ENCODE measurements at regions not wholly inside any gene's neighbourhood (a gene's known extent, or its start where the extent isn't known, plus 50 kb on each side); places are given as distances from the start of the nearest gene placed in this dataset.

GRCh38 chr2:126788113-126788512 lies 110.6 kb upstream of the TEX51 start:
- no peak for TF ChIP-seq CTCF (conservative IDR thresholded peaks at IDR 0.05 in 1 of 2, IDR thresholded peaks at IDR 0.05 in 1 of 2; ENCODE audit: low read depth in 1 of 2, low read length in 2 of 2)
- no peak for TF ChIP-seq EZH2 (IDR thresholded peaks at IDR 0.05; ENCODE audit: low read length, missing control alignments)
